Activated effector memory CD4-positive, alpha-beta T cell treated with Interleukin-2 at 50 U/mL for 16 hours (primary cell): ENCODE measurements at regions not wholly inside any gene's neighbourhood (a gene's known extent, or its start where the extent isn't known, plus 50 kb on each side); places are given as distances from the start of the nearest gene placed in this dataset.

Experiments used
- DNase-seq: peaks from one replicate; pipeline ENCODE4 v3.0.0-alpha.2; 2020

GRCh38 chr7:35384761-35385700 lies 131.1 kb upstream of the TBX20 start:
- DNase-seq = no peak

- no peak for DNase-seq
Measured at GRCh38 chr7:35380739-35381224, 126.9 kb upstream of the TBX20 start.

GRCh38 chr7:35379481-35379880 lies 125.6 kb upstream of the TBX20 start:
- DNase-seq = no peak

- no peak for DNase-seq
Measured at GRCh38 chr7:35375516-35375915, 121.6 kb upstream of the TBX20 start.

- no peak for DNase-seq
Measured at GRCh38 chr7:35374858-35375257, 121.0 kb upstream of the TBX20 start.

GRCh38 chr7:35371221-35371620 lies 117.3 kb upstream of the TBX20 start:
- no peak for DNase-seq

- DNase-seq = no peak
Measured at GRCh38 chr7:35370687-35371086, 116.8 kb upstream of the TBX20 start.

- DNase-seq = no peak
Measured at GRCh38 chr7:35366167-35367155, 112.6 kb upstream of the TBX20 start.

- no peak for DNase-seq
Measured at GRCh38 chr7:35365523-35365922, 111.6 kb upstream of the TBX20 start.

- DNase-seq = no peak
Measured at GRCh38 chr7:35362341-35362740, 108.4 kb upstream of the TBX20 start.

GRCh38 chr7:35359423-35359822 lies 105.5 kb upstream of the TBX20 start:
- DNase-seq = no peak

- no peak for DNase-seq
Measured at GRCh38 chr7:35356495-35356894, 102.6 kb upstream of the TBX20 start.

- no peak for DNase-seq
Measured at GRCh38 chr7:35355911-35356310, 102.0 kb upstream of the TBX20 start.

GRCh38 chr7:35355199-35355598 lies 101.3 kb upstream of the TBX20 start:
- no peak for DNase-seq

GRCh38 chr7:35353481-35353880 lies 99.6 kb upstream of the TBX20 start:
- no peak for DNase-seq

- DNase-seq = no peak
Measured at GRCh38 chr7:35351466-35351865, 97.6 kb upstream of the TBX20 start.

GRCh38 chr7:35348611-35349400 lies 94.9 kb upstream of the TBX20 start:
- DNase-seq = no peak

GRCh38 chr7:35342786-35343185 lies 88.9 kb upstream of the TBX20 start:
- no peak for DNase-seq

- no peak for DNase-seq
Measured at GRCh38 chr7:35339811-35340210, 85.9 kb upstream of the TBX20 start.

GRCh38 chr7:35336444-35336843 lies 82.5 kb upstream of the TBX20 start:
- DNase-seq = no peak

- DNase-seq = no peak
Measured at GRCh38 chr7:35334506-35334905, 80.6 kb upstream of the TBX20 start.

- no peak for DNase-seq
Measured at GRCh38 chr7:35333265-35333664, 79.4 kb upstream of the TBX20 start.
